Mucosa of gallbladder (tissue), 1 donor: ENCODE measurements at regions not wholly inside any gene's neighbourhood (a gene's known extent, or its start where the extent isn't known, plus 50 kb on each side); places are given as distances from the start of the nearest gene placed in this dataset.
"Not testable (repeated sequence)": the region's sequence is repeated elsewhere in the genome, so short reads cannot be mapped to it uniquely, and the experiment has no call there.

Experiments used
- DNase-seq: peaks from one replicate; pipeline ENCODE4 v3.0.0-alpha.2; 2020; ENCODE audit warnings: low spot score
- donor health status: DM: no; HTN: no; CAD: no.

DNA sequence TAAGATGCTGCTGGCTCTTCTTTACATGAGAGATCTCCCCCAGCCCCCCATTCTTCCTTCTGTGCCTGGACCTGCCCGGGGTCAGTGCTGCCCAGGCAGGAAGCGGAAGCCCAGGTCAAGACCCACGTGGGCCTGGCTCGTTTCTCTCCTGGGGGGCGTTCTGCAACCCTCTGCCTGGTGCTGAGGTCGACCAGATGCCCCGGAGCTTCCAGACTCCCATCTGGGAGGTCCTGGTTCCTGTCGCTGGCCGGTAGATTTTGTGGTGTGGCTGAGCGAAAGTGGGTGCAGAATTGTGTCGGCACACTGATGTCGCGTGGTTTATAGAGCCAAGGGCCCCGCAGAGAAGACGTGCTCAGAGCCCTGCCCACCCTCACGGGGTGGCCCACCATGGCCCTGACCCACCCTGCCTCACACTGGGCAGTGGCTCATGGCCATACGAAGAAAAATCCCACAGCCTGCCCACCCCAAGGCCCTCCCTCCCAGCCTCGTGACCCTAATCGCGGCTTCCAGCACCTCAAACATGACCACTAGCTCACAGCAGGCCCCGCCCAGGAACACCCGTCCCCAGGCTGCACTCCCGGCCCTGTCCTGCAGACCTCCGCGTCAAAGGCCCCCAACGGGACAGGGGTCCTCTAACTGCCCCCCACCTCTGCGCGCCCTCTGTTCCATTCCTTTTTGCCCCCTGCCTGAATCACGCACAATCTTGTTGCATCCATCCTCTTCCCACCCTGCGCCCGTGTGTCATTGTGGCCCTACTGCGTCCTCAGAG is 443.2 kb upstream of the ZNF722 start:
- DNase-seq = not testable (repeated sequence)

- not testable (repeated sequence) for DNase-seq
Observed at GRCh38 chr7:63556223-63556622, 442.4 kb upstream of the ZNF722 start.

DNA sequence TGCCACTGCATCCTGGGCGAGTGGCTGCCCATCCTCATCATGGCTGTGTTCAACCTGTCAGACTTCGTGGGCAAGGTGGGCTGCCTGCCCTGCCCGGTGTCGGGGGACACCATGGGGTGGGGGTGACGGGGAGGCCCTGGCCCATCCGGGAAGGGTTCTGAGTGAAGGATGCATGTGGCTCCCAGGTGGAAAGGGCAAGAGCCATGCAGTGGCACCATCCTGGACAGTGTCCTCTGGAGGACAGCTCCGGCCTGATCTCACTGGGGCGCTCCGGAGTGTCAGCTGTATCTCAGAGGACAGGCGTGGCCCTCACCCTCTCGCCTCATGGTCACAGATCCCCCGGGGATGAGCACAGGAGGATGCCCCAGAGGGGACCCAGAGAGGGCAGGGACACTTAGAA is 439.6 kb upstream of the ZNF722 start:
- not testable (repeated sequence) for DNase-seq

GRCh38 chr7:63559826-63560465 is 438.7 kb upstream of the ZNF722 start:
- not testable (repeated sequence) for DNase-seq

DNA sequence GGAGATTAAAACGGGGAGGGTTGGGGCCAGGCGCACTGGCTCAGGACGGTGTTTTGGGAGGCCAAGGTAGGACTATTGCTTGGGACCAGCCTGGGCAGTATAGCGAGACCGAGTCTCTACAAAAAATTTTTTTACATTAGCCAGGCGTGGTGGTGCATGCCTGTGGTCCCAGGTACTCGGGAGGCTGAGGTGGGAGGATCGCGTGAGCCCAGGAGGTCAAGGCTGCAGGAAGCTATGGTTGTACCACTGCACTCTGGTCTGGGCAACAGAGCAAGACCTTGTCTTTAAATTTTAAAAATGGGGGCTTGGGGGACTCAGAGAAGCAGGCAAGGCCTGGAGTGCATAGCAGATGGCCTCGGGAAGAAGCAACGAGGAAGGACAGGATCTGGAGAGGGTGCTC is 436.7 kb upstream of the ZNF722 start:
- DNase-seq = not testable (repeated sequence)

DNA sequence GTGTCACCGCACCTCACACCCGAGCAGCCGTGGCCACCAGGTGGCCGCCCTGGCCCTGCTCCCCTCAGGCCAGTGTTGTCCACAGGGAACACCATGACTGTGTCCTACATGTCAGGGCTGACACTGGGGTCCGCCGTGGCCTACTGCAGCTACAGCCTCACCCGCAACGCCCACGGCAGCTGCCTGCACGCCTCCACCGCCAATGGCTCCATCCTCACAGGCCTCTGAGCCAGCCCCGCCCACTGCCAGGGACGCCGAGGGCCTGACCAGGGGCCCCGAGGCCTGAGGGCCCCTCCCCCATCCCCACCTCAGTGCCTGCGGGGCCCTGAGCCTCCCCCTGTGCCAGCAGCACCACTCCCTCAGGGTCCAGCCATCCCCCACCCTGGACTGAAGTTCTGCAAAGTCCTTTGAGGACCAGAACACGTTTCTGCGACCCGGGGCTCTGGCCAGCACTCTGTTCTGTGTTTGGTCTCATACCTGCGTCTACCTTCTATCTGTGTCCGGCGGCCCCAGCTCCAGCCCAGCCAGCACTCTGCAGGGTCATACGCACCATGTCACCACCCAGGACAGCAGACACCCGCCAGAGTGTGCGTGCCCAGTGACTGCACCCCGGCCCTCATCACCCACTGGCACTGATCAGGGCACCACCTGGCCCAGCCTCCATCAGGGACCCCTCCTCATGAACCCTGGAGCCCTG is 436.1 kb upstream of the ZNF722 start:
- not testable (repeated sequence) for DNase-seq

DNA sequence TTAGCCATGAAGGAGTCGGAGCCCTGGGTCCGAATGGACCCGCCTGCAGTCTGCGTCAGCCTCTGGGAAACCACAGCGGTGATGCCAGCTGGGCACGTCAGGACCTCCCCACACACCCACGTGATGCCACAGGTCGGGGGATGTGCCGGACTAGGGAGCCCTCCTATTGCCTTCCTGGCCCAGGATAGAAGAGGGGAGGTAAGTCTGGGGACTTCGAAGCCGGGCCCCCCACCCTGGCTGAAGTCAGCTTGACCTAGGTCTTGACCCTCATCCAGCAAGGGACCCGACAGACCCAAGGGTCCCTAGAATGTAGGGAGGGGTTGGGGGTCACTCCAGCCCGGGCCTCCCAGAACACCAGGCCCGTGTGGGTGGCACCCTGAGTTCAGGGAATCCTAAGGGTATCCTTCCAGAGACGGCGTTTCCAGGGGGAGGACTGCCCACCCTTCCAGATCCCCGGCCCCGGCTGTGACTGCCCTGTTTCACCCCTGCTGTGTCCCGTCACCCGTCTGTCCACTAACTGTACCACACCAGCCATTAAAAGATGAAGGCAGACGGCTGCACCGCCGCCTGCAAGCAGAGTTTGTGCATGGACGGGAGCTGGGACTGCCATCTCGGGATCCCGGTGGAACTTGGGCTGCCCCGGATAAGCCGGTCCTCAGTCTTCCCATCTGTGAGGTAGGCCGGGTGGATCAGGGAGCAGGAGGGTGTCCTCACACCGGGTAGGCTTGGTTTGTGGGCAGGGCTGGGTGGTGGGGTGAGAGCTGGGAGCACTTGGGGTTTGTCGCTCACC is 435.3 kb upstream of the ZNF722 start:
- DNase-seq = not testable (repeated sequence)

DNA sequence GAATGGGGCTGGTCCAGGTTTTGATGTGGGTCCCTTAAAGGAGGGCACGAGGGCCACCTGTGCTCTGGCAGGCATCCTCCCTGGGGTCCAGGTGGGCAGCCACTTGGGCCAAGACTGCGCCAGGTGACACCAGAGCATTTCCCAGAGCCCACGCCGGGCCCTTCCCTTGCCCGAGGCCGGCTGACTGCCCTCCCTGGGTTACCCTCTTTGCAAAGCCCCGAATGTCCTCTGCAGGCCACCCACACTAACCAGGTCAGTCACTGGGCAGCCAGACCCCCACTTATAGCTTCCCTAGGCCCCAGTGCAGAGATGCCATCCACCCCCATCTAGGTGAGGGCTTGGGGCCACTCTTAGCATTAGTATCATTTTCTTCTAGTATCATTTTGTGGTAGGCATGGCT is 433.8 kb upstream of the ZNF722 start:
- not testable (repeated sequence) for DNase-seq

GRCh38 chr7:63566886-63567285 is 431.8 kb upstream of the ZNF722 start:
- not testable (repeated sequence) for DNase-seq

DNA sequence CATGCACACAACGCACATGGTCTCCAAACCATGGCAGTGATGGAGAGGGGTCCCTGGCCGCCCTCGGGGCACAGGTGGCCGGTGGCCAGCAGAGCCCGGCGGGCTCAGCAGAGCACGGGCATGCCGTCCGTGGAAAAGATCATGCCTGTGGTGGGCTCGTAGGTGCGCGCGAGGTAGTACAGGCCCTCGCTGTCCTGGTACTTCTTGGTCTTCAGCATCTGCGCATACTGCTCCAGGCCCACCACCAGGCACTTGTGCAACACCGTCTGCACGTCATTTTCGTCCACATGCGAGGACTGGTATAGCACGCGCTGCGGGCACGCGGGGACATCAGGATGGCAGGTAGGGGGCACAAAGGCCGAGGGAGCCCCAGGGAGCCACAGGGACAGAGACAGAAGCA is 431.0 kb upstream of the ZNF722 start:
- not testable (repeated sequence) for DNase-seq

GRCh38 chr7:63568571-63569313 is 429.9 kb upstream of the ZNF722 start:
- DNase-seq = not testable (repeated sequence)

GRCh38 chr7:63570386-63571115 is 428.1 kb upstream of the ZNF722 start:
- not testable (repeated sequence) for DNase-seq

DNA sequence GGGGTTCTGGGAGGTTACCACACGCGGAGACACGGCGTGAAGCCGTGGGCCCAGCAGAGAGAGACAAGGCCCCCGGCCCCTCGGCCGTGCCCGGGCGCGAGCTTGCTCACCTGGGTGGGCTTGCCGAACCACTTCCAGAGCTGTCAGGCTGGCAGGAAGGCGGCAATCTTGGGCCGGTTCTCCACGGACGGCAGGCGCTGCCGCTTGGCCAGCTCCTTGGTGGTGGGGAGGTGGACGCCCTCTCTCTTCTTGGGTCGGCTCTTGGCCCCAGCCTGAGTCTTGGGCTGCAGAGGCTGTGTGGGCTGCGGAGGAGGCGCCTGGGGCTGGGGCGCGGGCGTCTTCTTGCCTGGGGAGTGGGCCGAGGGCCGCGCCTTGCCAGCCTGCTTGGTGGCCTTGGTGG is 426.5 kb upstream of the ZNF722 start:
- DNase-seq = not testable (repeated sequence)

- DNase-seq = not testable (repeated sequence)
Observed at GRCh38 chr7:63572956-63573355, 425.7 kb upstream of the ZNF722 start.

GRCh38 chr7:63573412-63573811 is 425.2 kb upstream of the ZNF722 start:
- DNase-seq = not testable (repeated sequence)

- DNase-seq = peak; percentile 10
Observed at GRCh38 chr7:63576421-63576820, 422.2 kb upstream of the ZNF722 start.

GRCh38 chr7:63577066-63577465 is 421.6 kb upstream of the ZNF722 start:
- DNase-seq = not testable (repeated sequence)

DNA sequence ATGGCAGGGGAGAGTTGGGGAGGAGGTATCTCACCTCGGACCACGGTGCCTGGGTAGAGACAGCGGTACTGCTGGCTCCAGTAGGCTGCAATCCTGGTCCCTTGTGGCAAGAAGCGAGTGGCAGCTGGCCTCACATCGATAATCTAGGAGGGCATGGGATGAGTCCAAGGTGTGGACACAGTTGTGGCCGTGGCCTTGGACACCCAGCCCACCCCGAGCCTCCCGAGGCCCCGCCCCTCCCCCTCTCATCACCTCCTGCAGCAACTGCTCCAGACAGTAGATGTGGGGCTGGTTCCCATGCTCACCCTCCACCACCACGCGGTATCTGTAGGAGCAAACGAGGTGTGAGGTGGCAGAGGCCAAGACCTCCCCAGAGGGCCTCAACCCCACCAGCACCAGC is 418.6 kb upstream of the ZNF722 start:
- DNase-seq = peak; percentile 7

DNA sequence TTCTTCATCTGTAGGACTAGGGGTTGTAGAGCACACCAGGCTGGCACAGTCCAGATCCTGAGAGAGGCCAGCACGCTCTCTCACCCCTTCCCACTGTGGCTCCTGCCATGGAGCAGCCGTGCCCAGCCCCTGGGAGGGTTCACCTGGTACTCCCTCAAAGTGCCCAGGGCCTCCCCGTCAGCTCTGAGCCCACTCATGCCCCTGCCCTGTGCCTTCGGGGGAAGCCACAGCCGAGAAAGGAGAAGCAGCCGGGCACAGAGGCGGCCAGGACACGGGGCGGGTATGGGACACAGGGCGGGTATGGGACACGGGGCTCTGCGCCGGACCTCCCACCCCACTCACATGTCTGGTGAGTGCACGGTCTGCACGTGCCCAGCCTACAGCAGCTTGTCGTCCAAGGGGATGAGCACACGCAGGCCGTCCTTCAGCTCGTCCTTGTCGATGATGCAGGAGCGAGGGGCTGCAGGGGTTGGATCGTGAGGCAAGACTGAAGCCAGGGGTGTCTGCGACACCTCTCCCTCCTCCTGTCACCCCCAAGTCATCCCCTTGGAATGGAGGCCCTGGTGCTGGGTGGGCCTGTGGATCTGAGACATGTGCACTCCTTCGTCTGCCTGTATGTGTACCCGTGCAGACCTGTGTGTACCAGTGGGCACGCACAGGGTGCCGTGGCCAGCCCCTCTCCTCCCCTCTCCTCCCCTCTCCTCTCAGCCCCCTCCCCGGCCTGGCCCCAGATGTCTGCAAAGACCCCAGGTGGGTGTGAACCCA is 417.9 kb upstream of the ZNF722 start:
- not testable (repeated sequence) for DNase-seq

DNA sequence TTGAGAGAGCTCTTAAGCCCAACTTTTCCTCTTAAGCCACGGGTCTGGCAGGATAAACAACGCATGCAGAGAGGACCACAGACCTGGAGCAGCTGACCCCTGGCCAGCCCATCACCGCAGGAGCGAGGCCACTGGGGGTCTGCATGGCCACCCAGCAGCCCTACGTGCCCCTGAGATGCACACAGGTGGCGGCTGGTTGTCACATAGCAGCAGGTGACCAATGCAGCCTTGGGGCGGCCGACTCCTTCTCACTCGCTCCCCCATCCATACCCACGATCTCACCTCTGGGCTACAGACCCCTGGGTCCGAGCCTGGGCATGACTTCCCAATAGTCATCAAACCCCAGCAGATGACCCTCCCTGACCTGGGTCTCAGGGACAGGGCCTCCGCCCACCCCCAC is 415.9 kb upstream of the ZNF722 start:
- peak; percentile 2 for DNase-seq
